HG03060 (cell line): ENCODE measurements at regions not wholly inside any gene's neighbourhood (a gene's known extent, or its start where the extent isn't known, plus 50 kb on each side); places are given as distances from the start of the nearest gene placed in this dataset.

Source experiments
- ATAC-seq: cut with Tn5 transposase; IDR thresholded peaks from one replicate; pipeline ENCODE4 v1.9.1; 2021; ENCODE audit warnings: low read depth, moderate number of reproducible peaks; ENCODE audit not compliant: unreplicated experiment

- ATAC-seq = no peak
Measured at GRCh38 chr6:142500250-142500786, 198.5 kb downstream of the ADGRG6 start.

- no peak for ATAC-seq
Measured at GRCh38 chr6:142501795-142502194, 200.0 kb downstream of the ADGRG6 start.

- ATAC-seq = no peak
Measured at GRCh38 chr6:142507065-142507464, 205.3 kb downstream of the ADGRG6 start.

- ATAC-seq = no peak
Measured at GRCh38 chr6:142510211-142510610, 208.4 kb downstream of the ADGRG6 start.

- no peak for ATAC-seq
Measured at GRCh38 chr6:142518126-142518525, 216.3 kb downstream of the ADGRG6 start.

- ATAC-seq = no peak
Measured at GRCh38 chr6:142518761-142519160, 217.0 kb downstream of the ADGRG6 start.

- no peak for ATAC-seq
Measured at GRCh38 chr6:142521791-142522190, 220.0 kb downstream of the ADGRG6 start.

GRCh38 chr6:142523515-142524375 lies 221.9 kb downstream of the ADGRG6 start:
- no peak for ATAC-seq

- ATAC-seq = no peak
Measured at GRCh38 chr6:142530566-142530965, 228.8 kb downstream of the ADGRG6 start.

GRCh38 chr6:142531727-142532126 lies 229.9 kb downstream of the ADGRG6 start:
- ATAC-seq = no peak

GRCh38 chr6:142534076-142534475 lies 232.3 kb downstream of the ADGRG6 start:
- no peak for ATAC-seq

GRCh38 chr6:142534484-142534883 lies 232.7 kb downstream of the ADGRG6 start:
- no peak for ATAC-seq

- no peak for ATAC-seq
Measured at GRCh38 chr6:142537612-142538478, 236.0 kb downstream of the ADGRG6 start.

- ATAC-seq = no peak
Measured at GRCh38 chr6:142542704-142543233, 241.0 kb downstream of the ADGRG6 start.

- ATAC-seq = no peak
Measured at GRCh38 chr6:142543606-142544005, 241.8 kb downstream of the ADGRG6 start.

GRCh38 chr6:142544199-142544838 lies 242.5 kb downstream of the ADGRG6 start:
- ATAC-seq = no peak

GRCh38 chr6:142545147-142545546 lies 243.3 kb downstream of the ADGRG6 start:
- ATAC-seq = no peak

GRCh38 chr6:142548566-142548965 lies 246.8 kb downstream of the ADGRG6 start:
- ATAC-seq = no peak

GRCh38 chr6:142550310-142551063 lies 248.7 kb downstream of the ADGRG6 start:
- ATAC-seq = no peak
